Effector memory CD8-positive, alpha-beta T cell (primary cell): ENCODE measurements at regions not wholly inside any gene's neighbourhood (a gene's known extent, or its start where the extent isn't known, plus 50 kb on each side); places are given as distances from the start of the nearest gene placed in this dataset.

Source experiments
- ATAC-seq: fragments of 150-1000 bp; cut with Tn5 transposase; replicated peaks from 2 replicates; pipeline ENCODE4 v1.10.0; 2021; ENCODE audit warnings: mild to moderate bottlenecking, moderate library complexity
- DNase-seq, 3 experiments: peaks; one replicate each; pipeline ENCODE4 v3.0.0; 2021
- H3K27ac Mint-ChIP-seq, 2 donors: one replicate each; pipeline ENCODE4 v1.8.0; 2022; ENCODE audit warnings: mild to moderate bottlenecking in 2 of 2, mixed read lengths in 2 of 2, moderate library complexity in 2 of 2
- H3K27me3 Mint-ChIP-seq, 2 donors: one replicate each; pipeline ENCODE4 v1.8.0; 2022; ENCODE audit warnings: mixed read lengths in 2 of 2
- H3K36me3 Mint-ChIP-seq: one replicate; pipeline ENCODE4 v1.8.0; 2022; ENCODE audit warnings: mild to moderate bottlenecking, moderate library complexity, mixed read lengths; ENCODE audit not compliant: insufficient read depth
- H3K4me1 Mint-ChIP-seq, 2 donors: one replicate each; pipeline ENCODE4 v1.8.0; 2022; ENCODE audit warnings: low read depth in 2 of 2, mixed read lengths in 2 of 2
- H3K4me3 Mint-ChIP-seq, 2 donors: one replicate each; pipeline ENCODE4 v1.8.0; 2022; ENCODE audit warnings: mild to moderate bottlenecking in 2 of 2, mixed read lengths in 2 of 2, moderate library complexity in 2 of 2
- H3K9me3 Mint-ChIP-seq, 2 donors: one replicate each; pipeline ENCODE4 v1.8.0; 2022; ENCODE audit warnings: mixed read lengths in 2 of 2

DNA sequence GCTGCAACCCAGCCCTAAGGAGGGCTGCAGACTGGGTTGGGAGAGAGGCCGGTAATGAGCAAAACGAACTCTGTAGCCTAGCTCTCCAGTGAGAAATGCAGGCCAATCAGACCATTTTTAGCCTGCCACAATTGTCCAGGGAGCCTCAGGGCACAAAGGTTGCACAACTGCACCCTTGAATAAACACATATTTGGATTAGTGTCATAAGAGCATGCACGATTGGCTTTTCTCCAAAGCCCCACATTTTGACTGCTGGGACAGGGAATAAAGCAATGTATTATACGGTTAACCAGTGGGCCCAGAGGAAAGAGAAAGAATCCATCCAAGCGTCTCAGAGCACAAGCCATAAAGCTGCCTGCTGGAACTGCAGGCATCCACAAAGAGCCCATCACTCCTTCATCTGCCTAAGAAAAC lies 729.4 kb upstream of the SGCG start:
- Mint-ChIP-seq H3K4me1 (no peaks in the 10 kb centered on the region), H3K27me3 (no peaks in the 10 kb centered on the region), H3K27ac (no peak overlapping the region), H3K9me3 (no peaks in the 10 kb centered on the region), H3K4me3 (no peak overlapping the region), H3K36me3 (no peaks in the 10 kb centered on the region)
- DNase-seq (no peak), ATAC-seq (no peak)

GRCh38 chr13:22454586-22454985 lies 726.2 kb upstream of the SGCG start:
- no peak for DNase-seq
- H3K27ac Mint-ChIP-seq = no peak overlapping the region
- no peak for ATAC-seq
- no peaks in the 10 kb centered on the region for H3K4me1 Mint-ChIP-seq
- H3K27me3 Mint-ChIP-seq = no peaks in the 10 kb centered on the region
- no peak overlapping the region for H3K4me3 Mint-ChIP-seq
- H3K36me3 Mint-ChIP-seq = no peaks in the 10 kb centered on the region
- no peaks in the 10 kb centered on the region for H3K9me3 Mint-ChIP-seq

- Mint-ChIP-seq H3K4me3 (no peak overlapping the region), H3K27me3 (no peaks in the 10 kb centered on the region), H3K9me3 (no peaks in the 10 kb centered on the region), H3K4me1 (no peaks in the 10 kb centered on the region), H3K36me3 (no peaks in the 10 kb centered on the region), H3K27ac (no peak overlapping the region)
- DNase-seq = no peak
- no peak for ATAC-seq
Observed at GRCh38 chr13:22455036-22455435, 725.7 kb upstream of the SGCG start.

GRCh38 chr13:22461854-22462490 lies 718.8 kb upstream of the SGCG start:
- H3K27ac Mint-ChIP-seq = no peak overlapping the region
- no peaks in the 10 kb centered on the region for H3K9me3 Mint-ChIP-seq
- no peak for DNase-seq
- H3K36me3 Mint-ChIP-seq = no peaks in the 10 kb centered on the region
- ATAC-seq = no peak
- no peaks in the 10 kb centered on the region for H3K27me3 Mint-ChIP-seq
- no peaks in the 10 kb centered on the region for H3K4me1 Mint-ChIP-seq
- no peak overlapping the region for H3K4me3 Mint-ChIP-seq

DNA sequence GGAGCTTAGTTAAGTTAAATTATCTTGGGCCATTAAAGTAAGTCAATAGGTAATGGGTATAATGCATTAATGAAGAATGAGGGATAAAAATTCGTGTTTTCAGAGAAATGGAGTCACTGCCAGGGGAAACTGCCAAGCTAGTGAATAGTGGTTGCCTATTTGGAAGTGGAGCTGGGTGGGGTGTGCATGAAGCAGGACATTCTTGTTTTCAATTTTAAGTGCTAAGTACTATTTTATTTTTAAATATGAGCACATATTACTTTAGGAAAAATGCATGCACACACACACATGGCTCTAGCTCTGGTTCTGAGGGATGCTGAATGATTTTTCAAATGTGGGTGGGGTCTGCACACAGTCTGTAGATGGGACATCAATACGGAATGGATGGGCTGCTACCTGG lies 717.7 kb upstream of the SGCG start:
- H3K27me3 Mint-ChIP-seq = no peaks in the 10 kb centered on the region
- DNase-seq (no peak), ATAC-seq (no peak)
- H3K4me3 Mint-ChIP-seq = no peak overlapping the region
- no peaks in the 10 kb centered on the region for H3K36me3 Mint-ChIP-seq
- no peaks in the 10 kb centered on the region for H3K9me3 Mint-ChIP-seq
- H3K27ac Mint-ChIP-seq = no peak overlapping the region
- H3K4me1 Mint-ChIP-seq = no peaks in the 10 kb centered on the region

GRCh38 chr13:22468045-22468444 lies 712.7 kb upstream of the SGCG start:
- Mint-ChIP-seq H3K4me1 (no peaks in the 10 kb centered on the region), H3K36me3 (no peaks in the 10 kb centered on the region), H3K9me3 (no peaks in the 10 kb centered on the region), H3K27ac (no peak overlapping the region), H3K27me3 (no peaks in the 10 kb centered on the region), H3K4me3 (no peak overlapping the region)
- ATAC-seq = no peak
- no peak for DNase-seq

GRCh38 chr13:22468824-22469223 lies 712.0 kb upstream of the SGCG start:
- DNase-seq (no peak), ATAC-seq (no peak)
- Mint-ChIP-seq H3K4me1 (no peaks in the 10 kb centered on the region), H3K36me3 (no peaks in the 10 kb centered on the region), H3K27me3 (no peaks in the 10 kb centered on the region), H3K27ac (no peak overlapping the region), H3K4me3 (no peak overlapping the region), H3K9me3 (no peaks in the 10 kb centered on the region)

DNA sequence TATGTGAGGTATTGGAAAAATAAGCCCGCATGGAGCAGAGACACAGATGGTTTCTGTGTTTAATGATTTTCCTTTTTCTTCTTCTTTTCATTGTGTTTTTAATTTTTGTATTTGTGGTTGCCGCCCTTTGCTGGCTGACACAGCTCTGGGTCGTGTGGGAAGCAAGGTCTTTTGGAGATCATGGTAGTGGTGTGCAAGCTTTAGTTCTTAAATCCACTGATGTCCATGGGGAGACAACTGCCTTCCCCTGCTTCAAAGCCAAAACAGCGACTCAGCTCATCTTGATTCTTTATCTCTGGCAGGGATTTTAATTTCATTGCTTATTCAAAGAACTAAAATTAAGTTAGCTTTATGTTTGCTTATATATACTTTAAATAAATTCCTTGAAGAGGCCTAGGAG lies 711.3 kb upstream of the SGCG start:
- Mint-ChIP-seq H3K4me3 (no peak overlapping the region), H3K27ac (no peak overlapping the region), H3K36me3 (no peaks in the 10 kb centered on the region), H3K27me3 (no peaks in the 10 kb centered on the region), H3K4me1 (no peaks in the 10 kb centered on the region), H3K9me3 (no peaks in the 10 kb centered on the region)
- ATAC-seq (no peak), DNase-seq (no peak)

GRCh38 chr13:22470075-22470474 lies 710.7 kb upstream of the SGCG start:
- Mint-ChIP-seq H3K36me3 (no peaks in the 10 kb centered on the region), H3K27ac (no peak overlapping the region), H3K4me1 (no peaks in the 10 kb centered on the region), H3K27me3 (no peaks in the 10 kb centered on the region), H3K9me3 (no peaks in the 10 kb centered on the region), H3K4me3 (no peak overlapping the region)
- DNase-seq (no peak), ATAC-seq (no peak)

DNA sequence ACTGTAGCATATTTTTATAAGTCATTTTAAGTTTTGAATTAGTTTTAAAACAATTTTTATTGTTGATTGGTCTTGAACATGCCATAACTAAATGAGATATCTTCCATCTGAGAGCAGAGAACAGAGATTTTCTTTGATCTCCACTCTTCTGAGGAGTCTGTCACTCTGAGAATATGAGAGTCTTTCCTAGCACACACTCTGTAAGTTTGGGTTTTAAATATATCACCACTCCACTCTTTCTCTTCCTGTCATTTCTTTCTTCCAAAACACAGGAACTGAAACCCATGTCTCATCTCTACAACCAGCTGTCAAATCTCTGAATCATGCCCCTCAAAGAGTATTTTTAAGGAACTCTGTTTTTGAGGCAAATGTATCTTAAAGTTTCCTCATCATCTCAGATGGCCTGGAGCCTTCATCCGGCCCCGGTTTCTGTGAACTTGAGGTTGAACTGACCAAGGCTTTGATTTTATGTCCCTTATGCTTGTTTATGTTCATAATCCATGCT lies 698.2 kb upstream of the SGCG start:
- Mint-ChIP-seq H3K4me1 (no peaks in the 10 kb centered on the region), H3K27ac (no peak overlapping the region), H3K4me3 (no peak overlapping the region), H3K27me3 (no peaks in the 10 kb centered on the region), H3K36me3 (no peaks in the 10 kb centered on the region), H3K9me3 (no peaks in the 10 kb centered on the region)
- DNase-seq (no peak), ATAC-seq (no peak)

DNA sequence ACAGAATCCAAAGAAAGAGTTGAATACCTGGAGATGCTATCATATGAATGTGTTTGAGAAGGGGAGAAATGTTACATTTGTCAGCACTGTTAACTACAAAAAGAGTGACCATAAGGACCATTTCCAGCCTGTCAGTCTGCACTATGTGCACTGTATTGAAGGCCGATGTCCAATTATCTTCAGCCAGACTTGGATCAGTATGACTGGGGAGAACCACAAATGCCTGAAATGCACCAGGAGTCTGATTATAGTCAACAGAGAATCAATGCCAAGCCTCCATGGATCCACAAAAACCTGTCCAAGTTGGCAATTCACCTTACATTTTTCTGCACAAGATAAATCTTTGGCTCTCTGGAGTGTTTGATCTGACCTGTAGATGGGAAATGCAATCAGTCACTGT lies 697.5 kb upstream of the SGCG start:
- Mint-ChIP-seq H3K36me3 (no peaks in the 10 kb centered on the region), H3K9me3 (no peaks in the 10 kb centered on the region), H3K4me3 (no peak overlapping the region), H3K27ac (no peak overlapping the region), H3K27me3 (no peaks in the 10 kb centered on the region), H3K4me1 (no peaks in the 10 kb centered on the region)
- DNase-seq (no peak), ATAC-seq (no peak)

DNA sequence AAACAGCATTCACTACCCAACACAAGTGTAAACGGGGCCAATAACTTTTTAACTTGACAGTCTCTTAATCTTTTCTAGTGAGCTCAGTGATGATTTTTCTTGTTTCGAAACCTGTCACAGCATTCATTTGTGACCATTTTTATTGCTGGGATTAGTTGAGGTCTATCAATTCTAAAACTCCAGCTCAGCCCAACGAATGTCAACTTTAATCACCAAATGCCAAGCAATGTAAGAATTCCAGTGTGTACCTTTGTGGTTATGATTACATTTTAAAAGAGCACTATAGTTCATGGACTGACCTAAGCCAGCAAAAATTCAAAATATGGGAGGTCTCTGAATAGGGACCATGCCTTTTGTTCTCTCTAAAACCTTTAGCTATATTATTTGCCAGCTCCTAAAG lies 694.3 kb upstream of the SGCG start:
- no peak overlapping the region for H3K4me3 Mint-ChIP-seq
- ATAC-seq (no peak), DNase-seq (no peak)
- no peaks in the 10 kb centered on the region for H3K9me3 Mint-ChIP-seq
- H3K36me3 Mint-ChIP-seq = peaks cover 3% of the 10 kb centered on the region
- H3K27me3 Mint-ChIP-seq = no peaks in the 10 kb centered on the region
- no peaks in the 10 kb centered on the region for H3K4me1 Mint-ChIP-seq
- H3K27ac Mint-ChIP-seq = no peak overlapping the region

DNA sequence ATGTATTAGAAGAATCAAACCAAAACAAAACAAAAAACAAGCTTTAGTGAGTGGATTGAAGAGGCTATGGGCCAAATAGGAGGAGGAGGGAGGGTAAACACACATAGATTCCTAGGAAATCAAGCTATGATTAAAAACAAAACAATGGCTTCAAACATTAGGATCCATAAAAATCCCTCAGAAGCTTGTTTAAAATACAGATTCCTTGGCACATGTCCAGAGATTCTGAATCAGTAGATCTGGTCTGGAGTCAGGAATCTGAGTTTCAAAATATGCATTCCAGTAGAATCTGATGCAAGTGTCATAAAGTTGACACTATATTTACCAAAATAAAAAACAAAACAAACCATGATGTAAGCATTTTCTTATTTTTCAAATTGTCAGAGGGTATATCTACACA lies 692.8 kb upstream of the SGCG start:
- Mint-ChIP-seq H3K36me3 (peaks cover 3% of the 10 kb centered on the region), H3K4me3 (no peak overlapping the region), H3K27ac (no peak overlapping the region), H3K4me1 (no peaks in the 10 kb centered on the region), H3K27me3 (no peaks in the 10 kb centered on the region), H3K9me3 (no peaks in the 10 kb centered on the region)
- no peak for DNase-seq
- ATAC-seq = no peak

GRCh38 chr13:22489771-22490170 lies 691.0 kb upstream of the SGCG start:
- H3K36me3 Mint-ChIP-seq = peaks cover 3% of the 10 kb centered on the region
- no peaks in the 10 kb centered on the region for H3K9me3 Mint-ChIP-seq
- no peaks in the 10 kb centered on the region for H3K27me3 Mint-ChIP-seq
- H3K4me3 Mint-ChIP-seq = no peak overlapping the region
- DNase-seq (no peak), ATAC-seq (no peak)
- H3K27ac Mint-ChIP-seq = no peak overlapping the region
- H3K4me1 Mint-ChIP-seq = no peaks in the 10 kb centered on the region

DNA sequence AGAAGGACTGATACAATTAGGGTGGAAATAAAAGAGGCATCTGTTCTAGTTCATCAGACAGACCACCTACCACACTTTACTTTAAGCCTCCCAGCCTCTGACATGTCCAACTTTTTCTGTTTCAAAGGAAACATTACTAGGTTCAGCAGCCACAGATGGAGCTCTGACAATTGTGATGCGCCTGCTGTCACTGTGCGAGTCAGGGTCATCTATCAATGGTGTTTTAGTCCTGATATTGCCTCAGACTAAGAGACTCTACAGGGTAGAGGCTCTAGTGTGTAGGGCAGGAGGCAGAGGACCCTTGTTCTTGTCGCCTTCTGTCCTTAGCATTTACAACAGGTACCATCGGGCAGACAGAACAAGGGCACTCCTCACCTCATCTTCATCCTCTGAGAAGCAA lies 685.0 kb upstream of the SGCG start:
- Mint-ChIP-seq H3K27me3 (no peaks in the 10 kb centered on the region), H3K36me3 (no peaks in the 10 kb centered on the region), H3K27ac (no peak overlapping the region), H3K4me3 (no peak overlapping the region), H3K9me3 (no peaks in the 10 kb centered on the region), H3K4me1 (no peaks in the 10 kb centered on the region)
- no peak for DNase-seq
- ATAC-seq = no peak
